Smooth muscle cell (in vitro differentiated cells): ENCODE measurements at regions not wholly inside any gene's neighbourhood (a gene's known extent, or its start where the extent isn't known, plus 50 kb on each side); places are given as distances from the start of the nearest gene placed in this dataset.

Source experiments
- DNase-seq: peaks from one replicate; lab custom pipeline; 2025; ENCODE audit not compliant: unreplicated experiment; lab: John Stamatoyannopoulos, UW
- H2AFZ ChIP-seq: fragments of 200-600 bp; sonication (generic); 2 replicates; pipeline ENCODE4 v1.6.0; 2016; ENCODE audit warnings: antibody characterized with exemption, low read depth, mild to moderate bottlenecking
- H3F3A ChIP-seq: fragments of 200-600 bp; sonication (generic); 2 replicates; pipeline ENCODE4 v1.6.0; 2017; ENCODE audit warnings: antibody characterized with exemption, low read depth
- H3K27ac ChIP-seq: fragments of 200-600 bp; sonication (generic); 2 replicates; pipeline ENCODE4 v1.5.1; 2016; ENCODE audit warnings: low read depth, mild to moderate bottlenecking
- H3K27me3 ChIP-seq: fragments of 200-600 bp; sonication (generic); 2 replicates; pipeline ENCODE4 v1.6.1; 2016; ENCODE audit warnings: low read depth, mild to moderate bottlenecking
- H3K36me3 ChIP-seq: fragments of 200-600 bp; sonication (generic); 2 replicates; pipeline ENCODE4 v1.5.1; 2016; ENCODE audit warnings: low read depth
- H3K4me1 ChIP-seq: fragments of 200-600 bp; sonication (generic); 2 replicates; pipeline ENCODE4 v1.5.1; 2016; ENCODE audit warnings: low read depth
- H3K4me2 ChIP-seq: fragments of 200-600 bp; sonication (generic); 2 replicates; pipeline ENCODE4 v1.6.0; 2016; ENCODE audit warnings: mild to moderate bottlenecking
- H3K4me3 ChIP-seq: fragments of 200-600 bp; sonication (generic); 2 replicates; pipeline ENCODE4 v1.5.1; 2016; ENCODE audit warnings: mild to moderate bottlenecking
- H3K79me2 ChIP-seq: fragments of 200-600 bp; sonication (generic); 2 replicates; pipeline ENCODE4 v1.6.0; 2016; ENCODE audit warnings: low read depth, mild to moderate bottlenecking
- H3K9ac ChIP-seq: fragments of 200-600 bp; sonication (generic); 2 replicates; pipeline ENCODE4 v1.6.0; 2016; ENCODE audit warnings: low read depth
- H3K9me3 ChIP-seq: fragments of 200-600 bp; sonication (generic); replicated peaks from 2 replicates; pipeline ENCODE4 v1.5.1; 2016; ENCODE audit warnings: low read depth
- H4K20me1 ChIP-seq: fragments of 200-600 bp; sonication (generic); 2 replicates; pipeline ENCODE4 v1.6.0; 2016; ENCODE audit warnings: low read depth
- WGBS: methylation state at CpG from one replicate; pipeline ENCODE4 v1.1.7; 2016; ENCODE audit warnings: low lambda C conversion rate; 5-methylcytosine and 5-hydroxymethylcytosine counted together
- TF ChIP-seq, protein P1 (sequence below): fragments of 200-600 bp; sonication (generic); IDR thresholded peaks from 2 replicates; pipeline ENCODE4 v1.5.1; 2017; ENCODE audit warnings: borderline replicate concordance, mild to moderate bottlenecking, antibody characterized with exemption; ENCODE audit not compliant: insufficient read depth, poor library complexity, severe bottlenecking

GRCh38 chr2:7407001-7407400 lies 489.8 kb downstream of the RNF144A start:
- 76% methylated on average over 7 of the region's 7 CpGs for WGBS
- Histone ChIP-seq H4K20me1 (no peaks in the 10 kb centered on the region), H3K4me3 (no peak overlapping the region), H3K79me2 (no peaks in the 10 kb centered on the region), H3K27me3 (peaks cover 6% of the 10 kb centered on the region), H3F3A (no peaks in the 10 kb centered on the region), H2AFZ (no peak overlapping the region), H3K4me2 (no peak overlapping the region), H3K36me3 (no peaks in the 10 kb centered on the region), H3K4me1 (no peaks in the 10 kb centered on the region), H3K9ac (no peak overlapping the region), H3K9me3 (no peaks in the 10 kb centered on the region), H3K27ac (no peak overlapping the region)
- DNase-seq: no peak
- TF ChIP-seq, protein P1, sequence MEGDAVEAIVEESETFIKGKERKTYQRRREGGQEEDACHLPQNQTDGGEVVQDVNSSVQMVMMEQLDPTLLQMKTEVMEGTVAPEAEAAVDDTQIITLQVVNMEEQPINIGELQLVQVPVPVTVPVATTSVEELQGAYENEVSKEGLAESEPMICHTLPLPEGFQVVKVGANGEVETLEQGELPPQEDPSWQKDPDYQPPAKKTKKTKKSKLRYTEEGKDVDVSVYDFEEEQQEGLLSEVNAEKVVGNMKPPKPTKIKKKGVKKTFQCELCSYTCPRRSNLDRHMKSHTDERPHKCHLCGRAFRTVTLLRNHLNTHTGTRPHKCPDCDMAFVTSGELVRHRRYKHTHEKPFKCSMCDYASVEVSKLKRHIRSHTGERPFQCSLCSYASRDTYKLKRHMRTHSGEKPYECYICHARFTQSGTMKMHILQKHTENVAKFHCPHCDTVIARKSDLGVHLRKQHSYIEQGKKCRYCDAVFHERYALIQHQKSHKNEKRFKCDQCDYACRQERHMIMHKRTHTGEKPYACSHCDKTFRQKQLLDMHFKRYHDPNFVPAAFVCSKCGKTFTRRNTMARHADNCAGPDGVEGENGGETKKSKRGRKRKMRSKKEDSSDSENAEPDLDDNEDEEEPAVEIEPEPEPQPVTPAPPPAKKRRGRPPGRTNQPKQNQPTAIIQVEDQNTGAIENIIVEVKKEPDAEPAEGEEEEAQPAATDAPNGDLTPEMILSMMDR: no peak

DNA sequence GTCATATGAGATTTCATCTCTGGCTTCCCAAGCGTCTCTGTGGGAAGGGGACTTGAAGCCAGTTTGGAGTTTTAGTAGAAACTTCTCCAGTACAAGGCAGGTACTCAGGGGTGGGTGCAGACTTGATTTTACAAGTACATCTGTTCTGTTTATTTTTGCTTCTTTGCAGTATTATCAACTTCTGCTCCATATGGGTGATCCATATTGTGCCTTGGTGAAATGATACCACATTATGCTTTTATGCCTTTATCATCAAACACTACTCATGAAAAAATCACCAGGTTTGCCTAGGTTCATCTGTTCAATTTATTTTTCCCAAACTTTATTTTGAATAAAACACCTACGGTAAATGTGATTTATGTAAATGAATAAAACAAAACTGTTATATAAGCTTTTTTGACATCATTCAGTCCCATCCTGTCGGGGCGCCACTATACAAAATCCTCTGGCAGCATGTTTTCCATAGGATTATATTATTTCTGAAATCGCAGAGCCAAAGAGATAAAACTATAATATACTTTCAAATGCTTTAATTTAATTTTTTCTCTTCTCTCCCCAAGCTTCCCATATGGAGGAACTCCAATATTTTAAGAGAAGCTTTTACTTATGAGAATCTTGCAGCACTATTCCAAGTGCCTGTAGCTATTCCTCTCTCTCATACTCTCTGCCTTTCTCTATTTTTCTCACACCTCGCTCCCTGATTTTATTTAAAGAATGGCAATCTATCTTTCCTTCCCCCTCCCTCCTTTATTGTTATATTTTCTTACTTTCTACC lies 490.9 kb downstream of the RNF144A start:
- H3K36me3 ChIP-seq: no peaks in the 10 kb centered on the region
- no peaks in the 10 kb centered on the region for H3K4me1 ChIP-seq
- H2AFZ ChIP-seq: no peak overlapping the region
- no peak overlapping the region for H3K4me2 ChIP-seq
- H3K9ac ChIP-seq: no peak overlapping the region
- TF ChIP-seq, protein P1: no peak
- no peaks in the 10 kb centered on the region for H3K27me3 ChIP-seq
- H3F3A ChIP-seq: no peaks in the 10 kb centered on the region
- no peak overlapping the region for H3K27ac ChIP-seq
- no peaks in the 10 kb centered on the region for H4K20me1 ChIP-seq
- H3K9me3 ChIP-seq: no peaks in the 10 kb centered on the region
- no peaks in the 10 kb centered on the region for H3K79me2 ChIP-seq
- no peak for DNase-seq
- H3K4me3 ChIP-seq: no peak overlapping the region
- 96% methylated on average over 6 of the region's 6 CpGs for WGBS

DNA sequence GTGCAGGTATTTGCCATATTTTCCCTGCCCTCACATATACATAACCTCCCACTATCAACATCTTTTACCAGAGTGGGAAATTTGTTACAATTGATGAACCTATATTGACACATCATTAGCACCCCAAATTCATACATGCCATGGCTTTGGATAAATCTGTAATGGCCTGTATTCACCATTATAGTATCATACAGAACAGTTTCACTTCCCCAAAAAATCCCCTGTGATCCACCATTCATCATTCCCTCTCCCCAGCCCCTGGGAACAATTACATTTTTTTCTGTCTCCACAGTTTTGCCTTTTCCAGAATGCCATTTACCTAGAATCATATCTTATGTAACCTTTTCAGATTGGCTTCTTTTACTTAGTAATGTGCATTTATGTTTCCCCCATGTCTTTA lies 494.5 kb downstream of the RNF144A start:
- TF ChIP-seq, protein P1: no peak
- Histone ChIP-seq H2AFZ (no peak overlapping the region), H3K4me3 (no peak overlapping the region), H3K9me3 (no peaks in the 10 kb centered on the region), H3K9ac (no peak overlapping the region), H3K36me3 (no peaks in the 10 kb centered on the region), H3F3A (no peaks in the 10 kb centered on the region), H3K27ac (no peak overlapping the region), H3K4me2 (no peak overlapping the region), H3K27me3 (no peaks in the 10 kb centered on the region), H3K4me1 (no peaks in the 10 kb centered on the region), H3K79me2 (no peaks in the 10 kb centered on the region), H4K20me1 (no peaks in the 10 kb centered on the region)
- no peak for DNase-seq
